GM12874 (cell line): ENCODE measurements at regions not wholly inside any gene's neighbourhood (a gene's known extent, or its start where the extent isn't known, plus 50 kb on each side); places are given as distances from the start of the nearest gene placed in this dataset.

Experiments used
- TF ChIP-seq, protein P1 (sequence below): IDR thresholded peaks from 2 replicates; pipeline ENCODE4 v1.5.1; 2011; ENCODE audit warnings: low read depth, mild to moderate bottlenecking, control low read depth, low read length, moderate library complexity; ENCODE audit not compliant: insufficient read depth

DNA sequence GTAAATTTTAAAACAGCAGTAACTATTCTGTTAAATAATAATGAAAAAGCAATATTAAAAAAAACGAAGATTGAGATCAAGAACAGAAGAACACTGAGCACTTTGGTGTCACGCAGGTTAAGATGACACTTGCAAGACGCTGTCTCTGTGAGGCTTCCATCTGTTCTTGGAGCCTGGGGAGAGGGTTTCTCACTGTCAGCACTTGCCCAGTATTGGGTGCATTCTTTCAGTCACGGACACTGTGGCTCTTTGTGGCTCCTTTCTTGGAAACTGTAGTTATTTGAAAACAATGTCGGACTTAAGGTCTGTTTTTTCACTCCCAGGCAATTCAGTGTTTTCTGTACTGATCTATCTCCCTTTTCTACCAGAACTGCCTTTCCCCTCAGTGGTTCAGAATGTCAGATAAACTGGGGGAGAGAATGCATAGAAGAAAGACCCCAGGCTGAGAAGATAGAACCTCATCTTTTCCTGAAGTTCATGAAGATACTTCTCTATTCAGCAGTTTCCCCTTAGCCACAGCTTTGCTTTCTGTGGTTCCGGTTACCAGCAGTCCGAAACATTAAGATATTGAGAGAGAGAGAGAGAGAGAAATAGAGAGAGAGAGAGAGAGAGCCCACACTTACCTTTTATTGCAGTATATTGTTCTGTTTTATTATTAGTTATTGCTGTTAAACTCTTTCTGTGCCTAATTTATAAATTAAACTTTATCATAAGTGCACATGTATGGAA, 283.3 kb downstream of the DCDC2C start:
- TF ChIP-seq, protein P1, sequence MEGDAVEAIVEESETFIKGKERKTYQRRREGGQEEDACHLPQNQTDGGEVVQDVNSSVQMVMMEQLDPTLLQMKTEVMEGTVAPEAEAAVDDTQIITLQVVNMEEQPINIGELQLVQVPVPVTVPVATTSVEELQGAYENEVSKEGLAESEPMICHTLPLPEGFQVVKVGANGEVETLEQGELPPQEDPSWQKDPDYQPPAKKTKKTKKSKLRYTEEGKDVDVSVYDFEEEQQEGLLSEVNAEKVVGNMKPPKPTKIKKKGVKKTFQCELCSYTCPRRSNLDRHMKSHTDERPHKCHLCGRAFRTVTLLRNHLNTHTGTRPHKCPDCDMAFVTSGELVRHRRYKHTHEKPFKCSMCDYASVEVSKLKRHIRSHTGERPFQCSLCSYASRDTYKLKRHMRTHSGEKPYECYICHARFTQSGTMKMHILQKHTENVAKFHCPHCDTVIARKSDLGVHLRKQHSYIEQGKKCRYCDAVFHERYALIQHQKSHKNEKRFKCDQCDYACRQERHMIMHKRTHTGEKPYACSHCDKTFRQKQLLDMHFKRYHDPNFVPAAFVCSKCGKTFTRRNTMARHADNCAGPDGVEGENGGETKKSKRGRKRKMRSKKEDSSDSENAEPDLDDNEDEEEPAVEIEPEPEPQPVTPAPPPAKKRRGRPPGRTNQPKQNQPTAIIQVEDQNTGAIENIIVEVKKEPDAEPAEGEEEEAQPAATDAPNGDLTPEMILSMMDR = no peak

DNA sequence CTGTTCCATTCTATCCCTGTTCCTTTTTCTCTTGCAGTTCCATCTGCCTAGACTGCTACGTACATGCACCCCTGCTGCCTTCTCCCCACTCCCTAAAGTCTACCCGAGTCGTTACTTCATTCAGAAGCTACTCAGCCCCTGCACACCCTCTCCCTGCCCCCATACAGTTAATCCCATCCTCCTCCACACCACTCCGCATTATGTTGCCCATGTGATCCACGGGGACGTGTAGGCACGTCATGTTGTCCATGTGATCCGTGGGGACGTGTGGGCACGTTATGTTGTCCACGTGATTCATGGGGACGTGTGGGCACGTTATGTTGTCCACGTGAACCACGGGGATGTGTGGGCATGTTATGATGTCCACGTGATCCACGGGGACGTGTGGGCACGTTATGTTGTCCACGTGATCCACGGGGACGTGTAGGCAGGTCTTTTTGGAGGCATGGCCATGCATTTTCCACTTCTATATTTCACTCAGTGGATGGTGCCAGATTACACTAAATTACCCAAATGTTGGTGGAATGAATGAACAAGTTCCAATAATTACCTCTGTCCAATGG, 299.5 kb downstream of the DCDC2C start:
- TF ChIP-seq, protein P1 = no peak

DNA sequence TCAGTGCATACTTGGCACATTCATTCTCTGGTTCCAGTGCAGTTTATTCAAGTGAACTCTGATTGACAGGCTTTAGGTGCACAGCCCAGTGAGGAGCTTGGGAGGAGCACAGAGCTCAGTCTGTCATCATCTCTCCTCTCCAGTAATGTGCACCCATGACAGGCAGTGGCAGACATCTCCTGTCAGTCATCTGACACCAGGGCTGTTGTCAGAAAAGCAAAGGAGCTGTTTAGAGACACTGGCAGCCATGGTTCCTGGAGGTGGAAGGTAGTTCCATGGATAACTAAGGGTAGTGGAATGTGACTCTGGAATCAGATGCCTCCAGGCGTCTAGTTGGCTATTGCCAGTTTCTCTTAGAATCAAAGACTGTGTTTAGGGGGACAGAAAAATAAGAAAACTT, 308.8 kb downstream of the DCDC2C start:
- TF ChIP-seq, protein P1 = no peak

- TF ChIP-seq, protein P1 = no peak
Measured at GRCh38 chr2:4018535-4018934, 315.2 kb downstream of the DCDC2C start.

- TF ChIP-seq, protein P1 = no peak
Measured at GRCh38 chr2:4020153-4020552, 316.8 kb downstream of the DCDC2C start.

DNA sequence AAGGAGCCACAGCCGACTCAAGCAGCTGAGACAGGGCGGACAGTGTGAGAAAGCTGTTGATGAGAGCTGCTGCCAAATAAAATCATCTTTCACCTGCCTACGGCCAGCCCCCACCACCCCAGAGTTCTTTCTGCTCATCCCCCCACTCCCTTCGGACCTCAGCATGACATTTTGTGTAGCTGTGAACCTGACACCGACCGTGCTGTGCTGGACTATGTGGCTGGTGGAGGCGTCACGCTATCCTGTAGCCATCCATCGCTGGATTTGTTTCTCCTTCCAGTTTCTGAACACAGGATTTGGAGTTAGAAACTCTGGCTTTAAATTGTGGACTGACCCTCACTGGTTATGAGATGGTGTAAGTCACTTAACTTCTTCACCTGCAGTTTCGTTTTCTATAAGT, 317.3 kb downstream of the DCDC2C start:
- TF ChIP-seq, protein P1 = no peak

DNA sequence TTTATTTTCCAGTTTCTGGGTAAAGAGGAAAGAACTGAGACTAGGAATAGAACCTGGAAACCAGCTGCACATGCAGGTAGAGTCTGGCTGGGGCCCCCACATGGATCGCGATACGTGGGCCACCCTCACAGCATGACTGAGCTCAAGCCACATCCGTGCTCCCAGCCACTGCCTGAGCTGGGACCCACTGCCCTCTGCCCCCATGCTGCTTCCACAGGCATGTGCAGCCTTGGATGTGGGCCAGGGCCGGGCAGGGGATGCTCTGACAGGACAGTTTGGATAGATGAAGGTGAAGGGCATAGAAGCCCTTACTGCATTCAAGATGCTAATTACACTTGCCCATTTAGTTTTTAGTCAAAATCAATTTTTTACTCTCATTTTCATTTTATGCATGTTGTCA, 321.2 kb downstream of the DCDC2C start:
- TF ChIP-seq, protein P1 = no peak
